ENCODE measurements at regions not wholly inside any gene's neighbourhood (a gene's known extent, or its start where the extent isn't known, plus 50 kb on each side); places are given as distances from the start of the nearest gene placed in this dataset.

- no peak overlapping the region for H2AK9ac ChIP-seq (replicated peaks; ENCODE audit: low read depth, low read length, poor library complexity)
- H4K5ac ChIP-seq (ENCODE audit: low read depth, low read length) = no peak overlapping the region
- BruUV-seq (replicated peaks) = no TSS peak
- H3K4me2 ChIP-seq (ENCODE audit: low read depth, low read length) = no peak overlapping the region
- H3K18ac ChIP-seq (ENCODE audit: low read depth, low read length) = no peak overlapping the region
- peaks cover 3% of the 10 kb centered on the region for H3K4me1 ChIP-seq (ENCODE audit: control insufficient read depth, insufficient read depth, low read length)
- no peak overlapping the region for H2BK15ac ChIP-seq (ENCODE audit: low read depth, low read length)
- no peaks in the 10 kb centered on the region for H3K36me3 ChIP-seq (ENCODE audit: control insufficient read depth, insufficient read depth, low read length)
- no peak overlapping the region for H4K8ac ChIP-seq (ENCODE audit: low read depth in 2 of 2, low read length in 2 of 2)
- no peak overlapping the region for H3K9ac ChIP-seq (ENCODE audit: low read depth, low read length)
- intact Hi-C loops (cut with micrococcal nuclease) = no loop called here
- dilution Hi-C loops (cut with HindIII; ENCODE audit: low sequenced_read_pairs, unreplicated experiment) = no loop called here
- H2AFZ ChIP-seq (replicated peaks; ENCODE audit: low read length, poor library complexity) = no peak overlapping the region
- in situ Hi-C loops (cut with MboI; ENCODE audit: low sequenced_read_pairs) = no loop called here
- ChIA-PET POLR2A (ENCODE audit: unreplicated experiment) (no interaction called here), CTCF (no interaction called here)
- H3K56ac ChIP-seq (ENCODE audit: extremely low read depth, insufficient read depth, low read length) = no peak overlapping the region
- no peak overlapping the region for H4K91ac ChIP-seq (ENCODE audit: insufficient read depth, low read depth, low read length)
- peaks cover 0 to 2% of the 10 kb centered on the region in 2 experiments; a peak in 2 of 4 replicates for H3K79me1 ChIP-seq (ENCODE audit: low read depth in 1 of 2, low read length in 2 of 2)
- WGBS, 2 experiments (ENCODE audit: extremely low coverage in 2 of 2, insufficient read length in 1 of 2) = no CpG with 5 or more reads among the region's 3 CpGs
- H2BK20ac ChIP-seq (ENCODE audit: low read depth, low read length) = no peak overlapping the region
- H3K9me3 ChIP-seq (ENCODE audit: control insufficient read depth, insufficient read depth, low read length) = no peaks in the 10 kb centered on the region
- no peak overlapping the region for H3K14ac ChIP-seq (replicated peaks; ENCODE audit: low read depth, low read length)
- no peak overlapping the region for H2AK5ac ChIP-seq (ENCODE audit: low read depth, low read length)
- ATAC-seq (ENCODE audit: low read depth) (no peak), DNase-seq (no peak)
- H3K4me3 ChIP-seq (ENCODE audit: insufficient read depth, low read depth, low read length) = no peak overlapping the region
- no peak overlapping the region for H2BK5ac ChIP-seq (ENCODE audit: low read depth, low read length, poor library complexity, severe bottlenecking)
- 0 out of 2 replicates have a peak, but pooled peaks cover 3% of the 10 kb centered on the region for H3K9me1 ChIP-seq (ENCODE audit: insufficient read depth, low read length)
- no peak overlapping the region for H2BK120ac ChIP-seq (ENCODE audit: low read depth, low read length)
- no peak overlapping the region for H3K4ac ChIP-seq (ENCODE audit: low read depth, low read length)
- H4K20me1 ChIP-seq (ENCODE audit: insufficient read depth, low read length) = no peaks in the 10 kb centered on the region
- H3K27me3 ChIP-seq (ENCODE audit: control insufficient read depth, insufficient read depth, low read length) = no peaks in the 10 kb centered on the region
- H3K27ac ChIP-seq (ENCODE audit: insufficient read depth, low read length) = no peak overlapping the region
- TF ChIP-seq RFX5 (IDR thresholded peaks at IDR 0.05; ENCODE audit: low read depth, low read length) (no peak), NFE2L2 (IDR thresholded peaks at IDR 0.05; ENCODE audit: low read depth, low read length) (no peak), RCOR1 (IDR thresholded peaks at IDR 0.05; ENCODE audit: insufficient replicate concordance, low read length) (no peak), CTCF (conservative IDR thresholded peaks at IDR 0.05; ENCODE audit: low read depth, low read length) (no peak), MAZ (IDR thresholded peaks at IDR 0.05; ENCODE audit: borderline replicate concordance, low read depth, low read length) (no peak), POLR2A (IDR thresholded peaks at IDR 0.05; ENCODE audit: low read depth, low read length) (no peak), SMC3 (IDR thresholded peaks at IDR 0.05; ENCODE audit: low read depth, low read length) (no peak)
- no peak overlapping the region for H3K23ac ChIP-seq (ENCODE audit: low read depth, low read length)
These were observed 392.5 kb downstream of the KLF12 start for GRCh38 chr13:73741742-73742141.
